BJ (cell line): ENCODE measurements at regions not wholly inside any gene's neighbourhood (a gene's known extent, or its start where the extent isn't known, plus 50 kb on each side); places are given as distances from the start of the nearest gene placed in this dataset.

Experiments
- CTCF ChIA-PET: fragments of 350-600 bp; formaldehyde crosslinking; extraction: SDS; loops from one replicate; lab custom pipeline; 2021; ENCODE audit warnings: antibody characterized with exemption, inconsistent platforms; lab: Yijun Ruan, JAX
- POLR2A ChIA-PET: fragments of 300-600 bp; sonication (Branson Sonifier 250); formaldehyde crosslinking; extraction: SDS; loops from one replicate; lab custom pipeline; 2021; ENCODE audit warnings: antibody characterized with exemption; lab: Charles Lee
- DNase-seq: peaks from one replicate; pipeline ENCODE4 v3.0.0-alpha.2; 2011; ENCODE audit warnings: low read depth
- H3K27me3 ChIP-seq: 2 replicates; pipeline ENCODE4 v1.6.0; 2011; ENCODE audit warnings: low read length; ENCODE audit not compliant: control insufficient read depth, insufficient read depth
- H3K36me3 ChIP-seq: 2 replicates; pipeline ENCODE4 v1.5.1; 2011; ENCODE audit warnings: low read length; ENCODE audit not compliant: control insufficient read depth, insufficient read depth
- H3K4me3 ChIP-seq: 2 replicates; pipeline ENCODE4 v1.5.1; 2011; ENCODE audit warnings: low read depth, mild to moderate bottlenecking, control low read depth, low read length
- TF ChIP-seq, protein P1 (sequence below): IDR thresholded peaks from 2 replicates; pipeline ENCODE4 v1.5.1; 2011; ENCODE audit warnings: low read depth, mild to moderate bottlenecking, control low read depth, inconsistent platforms, low read length, moderate library complexity; ENCODE audit not compliant: insufficient read depth

GRCh38 chr14:85466678-85467077 lies 63.3 kb upstream of the FLRT2 start:
- ChIA-PET POLR2A (no interaction called here), CTCF (no interaction called here)
- DNase-seq = no peak
- Histone ChIP-seq H3K36me3 (no peaks in the 10 kb centered on the region), H3K4me3 (no peak overlapping the region), H3K27me3 (no peaks in the 10 kb centered on the region)
- TF ChIP-seq, protein P1, sequence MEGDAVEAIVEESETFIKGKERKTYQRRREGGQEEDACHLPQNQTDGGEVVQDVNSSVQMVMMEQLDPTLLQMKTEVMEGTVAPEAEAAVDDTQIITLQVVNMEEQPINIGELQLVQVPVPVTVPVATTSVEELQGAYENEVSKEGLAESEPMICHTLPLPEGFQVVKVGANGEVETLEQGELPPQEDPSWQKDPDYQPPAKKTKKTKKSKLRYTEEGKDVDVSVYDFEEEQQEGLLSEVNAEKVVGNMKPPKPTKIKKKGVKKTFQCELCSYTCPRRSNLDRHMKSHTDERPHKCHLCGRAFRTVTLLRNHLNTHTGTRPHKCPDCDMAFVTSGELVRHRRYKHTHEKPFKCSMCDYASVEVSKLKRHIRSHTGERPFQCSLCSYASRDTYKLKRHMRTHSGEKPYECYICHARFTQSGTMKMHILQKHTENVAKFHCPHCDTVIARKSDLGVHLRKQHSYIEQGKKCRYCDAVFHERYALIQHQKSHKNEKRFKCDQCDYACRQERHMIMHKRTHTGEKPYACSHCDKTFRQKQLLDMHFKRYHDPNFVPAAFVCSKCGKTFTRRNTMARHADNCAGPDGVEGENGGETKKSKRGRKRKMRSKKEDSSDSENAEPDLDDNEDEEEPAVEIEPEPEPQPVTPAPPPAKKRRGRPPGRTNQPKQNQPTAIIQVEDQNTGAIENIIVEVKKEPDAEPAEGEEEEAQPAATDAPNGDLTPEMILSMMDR = no peak

DNA sequence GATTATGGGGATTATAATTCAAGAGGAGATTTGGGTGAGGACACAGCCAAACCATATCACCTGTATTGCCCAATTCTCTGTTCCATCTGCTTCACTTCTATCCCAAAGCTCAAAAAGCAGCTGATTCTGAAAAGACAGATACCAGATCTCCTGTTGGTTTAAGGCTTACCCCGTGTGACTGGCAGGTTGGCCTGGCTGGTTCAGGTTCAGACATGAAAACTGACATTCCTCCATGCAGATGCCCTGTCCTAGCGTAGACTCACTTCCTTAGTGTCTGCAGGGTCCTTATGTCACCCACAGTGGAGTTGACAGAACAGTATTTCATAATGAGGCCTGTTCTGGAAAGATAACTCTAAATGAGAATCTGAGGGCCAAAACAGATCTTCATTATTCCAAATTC lies 61.1 kb upstream of the FLRT2 start:
- Histone ChIP-seq H3K36me3 (no peaks in the 10 kb centered on the region), H3K27me3 (no peaks in the 10 kb centered on the region), H3K4me3 (no peak overlapping the region)
- no peak for DNase-seq
- ChIA-PET POLR2A (interaction anchor here (0.6 kb wide), 1 partner anchor 13 kb away, joined by 5 read pairs; no protein-coding TSS in a partner anchor), CTCF (no interaction called here)
- TF ChIP-seq, protein P1 = no peak

DNA sequence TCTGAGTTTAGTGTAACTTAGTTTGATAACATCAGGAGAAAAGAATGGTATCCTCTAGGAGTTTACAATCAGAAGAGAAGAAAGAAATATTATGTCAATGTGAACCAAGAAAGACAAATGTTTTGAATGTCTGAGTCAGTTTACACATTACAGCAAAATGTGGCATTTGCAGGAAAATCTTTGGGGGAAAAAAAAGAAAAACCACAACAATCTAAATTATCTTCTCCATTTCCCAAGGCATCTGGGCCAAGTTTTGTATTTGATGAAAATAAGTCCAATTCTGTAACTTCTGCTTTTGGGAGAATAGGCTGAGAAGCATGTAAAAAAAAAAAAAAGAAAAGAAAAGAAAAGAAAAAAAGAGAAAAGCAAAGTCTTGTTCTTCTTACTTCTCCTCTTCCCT lies 58.8 kb upstream of the FLRT2 start:
- no peaks in the 10 kb centered on the region for H3K36me3 ChIP-seq
- H3K4me3 ChIP-seq = no peak overlapping the region
- no peaks in the 10 kb centered on the region for H3K27me3 ChIP-seq
- peak; percentile 60 for DNase-seq
- TF ChIP-seq, protein P1 = no peak
- ChIA-PET CTCF (interaction anchor here (1.2 kb wide), 1 partner anchor 57 kb away, joined by 4 read pairs; no protein-coding TSS in a partner anchor), POLR2A (no interaction called here)

GRCh38 chr14:85471744-85472143 lies 58.2 kb upstream of the FLRT2 start:
- no peaks in the 10 kb centered on the region for H3K36me3 ChIP-seq
- CTCF ChIA-PET = no interaction called here
- no peaks in the 10 kb centered on the region for H3K27me3 ChIP-seq
- H3K4me3 ChIP-seq = no peak overlapping the region
- POLR2A ChIA-PET = no interaction called here
- TF ChIP-seq, protein P1 = no peak
- peak; percentile 60 for DNase-seq

DNA sequence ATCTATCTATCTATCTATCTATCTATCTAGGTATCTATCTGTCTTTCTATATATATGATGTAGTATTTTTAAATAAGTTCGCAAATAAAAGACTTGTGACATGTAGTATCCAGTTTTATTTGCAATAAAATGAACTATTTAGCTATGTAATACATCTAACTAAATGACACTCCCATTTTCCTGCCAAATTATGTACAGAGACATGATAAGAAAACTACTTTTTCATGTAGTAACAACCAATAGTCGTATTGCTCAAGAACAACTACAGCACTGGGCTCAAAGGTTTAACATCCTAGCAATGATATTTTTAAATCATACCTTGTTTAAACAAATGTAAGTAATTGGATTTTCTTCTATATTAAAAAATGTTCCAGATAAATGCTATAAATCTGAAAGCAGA lies 55.5 kb upstream of the FLRT2 start:
- no peak overlapping the region for H3K4me3 ChIP-seq
- no peak for DNase-seq
- no peaks in the 10 kb centered on the region for H3K27me3 ChIP-seq
- ChIA-PET CTCF (interaction anchor here (1.0 kb wide), 1 partner anchor 9 kb away, joined by 4 read pairs; no protein-coding TSS in a partner anchor), POLR2A (no interaction called here)
- TF ChIP-seq, protein P1 = no peak
- H3K36me3 ChIP-seq = no peaks in the 10 kb centered on the region
